GM23248 (cell line): ENCODE measurements at regions not wholly inside any gene's neighbourhood (a gene's known extent, or its start where the extent isn't known, plus 50 kb on each side); places are given as distances from the start of the nearest gene placed in this dataset.
"Not testable (repeated sequence)": the region's sequence is repeated elsewhere in the genome, so short reads cannot be mapped to it uniquely, and the experiment has no call there.

Experiments
- DNase-seq: peaks from one replicate; pipeline ENCODE4 v3.0.0-alpha.2; 2015
- H2AFZ ChIP-seq: fragments of 200-600 bp; sonication (generic); 2 replicates; pipeline ENCODE4 v1.6.1; 2016; ENCODE audit warnings: antibody characterized with exemption
- H3F3A ChIP-seq: fragments of 200-600 bp; sonication (generic); 2 replicates; pipeline ENCODE4 v1.6.1; 2016; ENCODE audit warnings: mild to moderate bottlenecking, antibody characterized with exemption, mixed run types; ENCODE audit not compliant: insufficient read depth
- H3K27ac ChIP-seq: fragments of 200-600 bp; sonication (generic); 2 replicates; pipeline ENCODE4 v1.5.1; 2016; ENCODE audit warnings: mild to moderate bottlenecking
- H3K27me3 ChIP-seq: fragments of 200-600 bp; sonication (generic); replicated peaks from 2 replicates; pipeline ENCODE4 v1.6.1; 2016; ENCODE audit warnings: mild to moderate bottlenecking; ENCODE audit not compliant: insufficient read depth
- H3K36me3 ChIP-seq: fragments of 200-600 bp; sonication (generic); 2 replicates; pipeline ENCODE4 v1.6.1; 2016; ENCODE audit warnings: low read depth, mild to moderate bottlenecking
- H3K4me1 ChIP-seq: fragments of 200-600 bp; sonication (generic); 2 replicates; pipeline ENCODE4 v1.6.1; 2016; ENCODE audit warnings: mild to moderate bottlenecking; ENCODE audit not compliant: insufficient read depth
- H3K4me2 ChIP-seq: fragments of 200-600 bp; sonication (generic); one replicate; pipeline ENCODE4 v1.6.1; 2016; ENCODE audit warnings: mild to moderate bottlenecking; ENCODE audit not compliant: unreplicated experiment
- H3K4me3 ChIP-seq: fragments of 200-600 bp; sonication (generic); 2 replicates; pipeline ENCODE4 v1.5.1; 2016; ENCODE audit warnings: mild to moderate bottlenecking
- H3K79me2 ChIP-seq: fragments of 200-600 bp; sonication (generic); 2 replicates; pipeline ENCODE4 v1.6.1; 2016; ENCODE audit warnings: mild to moderate bottlenecking; ENCODE audit not compliant: insufficient read depth
- H3K9ac ChIP-seq: fragments of 200-600 bp; sonication (generic); 2 replicates; pipeline ENCODE4 v1.6.1; 2016; ENCODE audit warnings: mild to moderate bottlenecking
- H3K9me2 ChIP-seq: fragments of 200-600 bp; sonication (generic); 2 replicates; pipeline ENCODE4 v1.6.1; 2016; ENCODE audit warnings: mixed run types, mild to moderate bottlenecking, moderate library complexity; ENCODE audit not compliant: insufficient read depth
- H3K9me3 ChIP-seq: fragments of 200-600 bp; sonication (generic); one replicate; pipeline ENCODE4 v1.6.1; 2017; ENCODE audit warnings: low read depth
- H4K20me1 ChIP-seq: fragments of 200-600 bp; sonication (generic); 2 replicates; pipeline ENCODE4 v1.6.0; 2016; ENCODE audit not compliant: insufficient read depth
- EZH2 ChIP-seq: fragments of 200-600 bp; sonication (generic); IDR thresholded peaks from 2 replicates; pipeline ENCODE4 v1.6.1; 2018; ENCODE audit warnings: antibody characterized with exemption, mild to moderate bottlenecking; ENCODE audit not compliant: insufficient read depth, poor library complexity, severe bottlenecking
- EZH2phosphoT487 ChIP-seq: fragments of 200-600 bp; sonication (generic); IDR thresholded peaks from 2 replicates; pipeline ENCODE4 v1.6.1; 2018; ENCODE audit warnings: antibody characterized with exemption, moderate library complexity, mild to moderate bottlenecking, low read depth; ENCODE audit not compliant: insufficient read depth
- WGBS, 2 experiments: methylation state at CpG; one replicate each; pipeline ENCODE4 v1.1.6; 2015 to 2017; ENCODE audit warnings: low lambda C conversion rate in 2 of 2, low coverage in 1 of 2; ENCODE audit errors: missing lambda C conversion rate in 2 of 2; 5-methylcytosine and 5-hydroxymethylcytosine counted together
- in situ Hi-C: fragments of 300-500 bp; cut with MboI; formaldehyde crosslinking; loops from 2 replicates; pipeline ENCODE4 v1.15.0; 2020

GRCh38 chr11:87560352-87560751, 522.6 kb downstream of the TMEM135 start:
- Histone ChIP-seq H3K9me2 (no peaks in the 10 kb centered on the region), H3K9me3 (no peaks in the 10 kb centered on the region), H3K9ac (no peak overlapping the region), H4K20me1 (no peaks in the 10 kb centered on the region), H3K27me3 (no peaks in the 10 kb centered on the region), H3K4me3 (no peak overlapping the region), H3K4me2 (no peak overlapping the region), H2AFZ (no peak overlapping the region), H3K36me3 (no peaks in the 10 kb centered on the region), H3K27ac (no peak overlapping the region), H3K79me2 (no peaks in the 10 kb centered on the region), H3K4me1 (no peaks in the 10 kb centered on the region), H3F3A (no peaks in the 10 kb centered on the region)
- in situ Hi-C loops = no loop called here
- TF ChIP-seq EZH2phosphoT487 (no peak), EZH2 (no peak)
- DNase-seq = no peak
- WGBS, 2 experiments = 54 to 56% methylated on average over 1 of the region's 1 CpG

GRCh38 chr11:87559852-87560251, 522.1 kb downstream of the TMEM135 start:
- H3K4me1 ChIP-seq, H3K4me2 ChIP-seq, H3K9ac ChIP-seq, H3K4me3 ChIP-seq, H4K20me1 ChIP-seq, H3K9me3 ChIP-seq, H3K27me3 ChIP-seq, H2AFZ ChIP-seq, H3K79me2 ChIP-seq, DNase-seq, H3K36me3 ChIP-seq, H3K9me2 ChIP-seq, H3K27ac ChIP-seq, H3F3A ChIP-seq, in situ Hi-C loops: not testable (repeated sequence)
- WGBS, 2 experiments = 35 to 41% methylated on average over 3 of the region's 3 CpGs

- H3K4me3 ChIP-seq = no peak overlapping the region
- H3K9ac ChIP-seq = no peak overlapping the region
- H3K27me3 ChIP-seq = 0 out of 2 replicates have a peak, but pooled peaks cover 5% of the 10 kb centered on the region
- H3K79me2 ChIP-seq = no peaks in the 10 kb centered on the region
- in situ Hi-C loops = no loop called here
- WGBS, 2 experiments = 23 to 31% methylated on average over 2 of the region's 2 CpGs
- no peak for DNase-seq
- no peak for TF ChIP-seq EZH2phosphoT487
- no peak for TF ChIP-seq EZH2
- no peaks in the 10 kb centered on the region for H3K4me1 ChIP-seq
- no peaks in the 10 kb centered on the region for H3K9me3 ChIP-seq
- H3K36me3 ChIP-seq = no peaks in the 10 kb centered on the region
- H3K9me2 ChIP-seq = no peaks in the 10 kb centered on the region
- no peaks in the 10 kb centered on the region for H4K20me1 ChIP-seq
- no peak overlapping the region for H3K27ac ChIP-seq
- H3F3A ChIP-seq = no peaks in the 10 kb centered on the region
- H3K4me2 ChIP-seq = no peak overlapping the region
- H2AFZ ChIP-seq = no peak overlapping the region
These were observed 517.4 kb downstream of the TMEM135 start for GRCh38 chr11:87555101-87555500.

GRCh38 chr11:87548797-87549196, 511.1 kb downstream of the TMEM135 start:
- no peak overlapping the region for H3K9ac ChIP-seq
- DNase-seq = no peak
- no peak for TF ChIP-seq EZH2
- TF ChIP-seq EZH2phosphoT487 = no peak
- H2AFZ ChIP-seq = no peak overlapping the region
- in situ Hi-C loops = no loop called here
- H3K9me2 ChIP-seq = no peaks in the 10 kb centered on the region
- no peaks in the 10 kb centered on the region for H3K9me3 ChIP-seq
- no peaks in the 10 kb centered on the region for H3K4me1 ChIP-seq
- H3K27me3 ChIP-seq = 0 out of 2 replicates have a peak, but pooled peaks cover 5% of the 10 kb centered on the region
- H3K4me3 ChIP-seq = no peak overlapping the region
- H3K36me3 ChIP-seq = no peaks in the 10 kb centered on the region
- 18 to 21% methylated on average over 3 of the region's 3 CpGs for WGBS, 2 experiments
- H3K27ac ChIP-seq = no peak overlapping the region
- no peaks in the 10 kb centered on the region for H4K20me1 ChIP-seq
- H3K4me2 ChIP-seq = no peak overlapping the region
- H3F3A ChIP-seq = no peaks in the 10 kb centered on the region
- no peaks in the 10 kb centered on the region for H3K79me2 ChIP-seq

GRCh38 chr11:87545858-87546257, 508.1 kb downstream of the TMEM135 start:
- Histone ChIP-seq H3K4me3 (no peak overlapping the region), H4K20me1 (no peaks in the 10 kb centered on the region), H2AFZ (no peak overlapping the region), H3K36me3 (no peaks in the 10 kb centered on the region), H3K9ac (no peak overlapping the region), H3K27me3 (no peaks in the 10 kb centered on the region), H3K4me1 (no peaks in the 10 kb centered on the region), H3K4me2 (no peak overlapping the region), H3K27ac (no peak overlapping the region), H3K9me2 (no peaks in the 10 kb centered on the region), H3F3A (no peaks in the 10 kb centered on the region), H3K9me3 (no peaks in the 10 kb centered on the region), H3K79me2 (no peaks in the 10 kb centered on the region)
- in situ Hi-C loops = no loop called here
- DNase-seq = no peak
- TF ChIP-seq EZH2phosphoT487 = no peak
- no peak for TF ChIP-seq EZH2
- 19 to 24% methylated on average over 1 of the region's 1 CpG for WGBS, 2 experiments
